Ishikawa (cell line): ENCODE measurements at regions not wholly inside any gene's neighbourhood (a gene's known extent, or its start where the extent isn't known, plus 50 kb on each side); places are given as distances from the start of the nearest gene placed in this dataset.

ENCODE experiments used
- CEBPB ChIP-seq: IDR thresholded peaks from 2 replicates; pipeline ENCODE4 v1.6.1; 2012
- CREB1 ChIP-seq: IDR thresholded peaks from 2 replicates; pipeline ENCODE4 v1.6.1; 2012; ENCODE audit warnings: low read depth
- EGR1 ChIP-seq: IDR thresholded peaks from 2 replicates; pipeline ENCODE4 v1.6.1; 2012
- EP300 ChIP-seq: IDR thresholded peaks from 2 replicates; pipeline ENCODE4 v1.6.1; 2012; ENCODE audit warnings: borderline replicate concordance
- FOXM1 ChIP-seq: IDR thresholded peaks from 2 replicates; pipeline ENCODE4 v1.6.1; 2012; ENCODE audit warnings: low read depth, borderline replicate concordance
- MAX ChIP-seq: IDR thresholded peaks from 2 replicates; pipeline ENCODE4 v1.6.1; 2012
- NFIC ChIP-seq: IDR thresholded peaks from 2 replicates; pipeline ENCODE4 v1.6.1; 2012
- RAD21 ChIP-seq: IDR thresholded peaks from 2 replicates; pipeline ENCODE4 v1.6.1; 2012; ENCODE audit warnings: low read depth
- REST ChIP-seq: IDR thresholded peaks from 2 replicates; pipeline ENCODE4 v1.6.1; 2012; ENCODE audit warnings: low read depth, mild to moderate bottlenecking
- TAF1 ChIP-seq: IDR thresholded peaks from 2 replicates; pipeline ENCODE4 v1.6.1; 2012; ENCODE audit warnings: low read depth, mild to moderate bottlenecking
- TCF12 ChIP-seq: IDR thresholded peaks from 2 replicates; pipeline ENCODE4 v1.6.1; 2012; ENCODE audit warnings: low read depth
- TEAD4 ChIP-seq: IDR thresholded peaks from 2 replicates; pipeline ENCODE4 v1.6.1; 2012
- USF1 ChIP-seq: IDR thresholded peaks from 2 replicates; pipeline ENCODE4 v1.6.1; 2012
- YY1 ChIP-seq: IDR thresholded peaks from 2 replicates; pipeline ENCODE4 v1.6.1; 2012; ENCODE audit warnings: low read depth
- ZBTB7A ChIP-seq: IDR thresholded peaks from 2 replicates; pipeline ENCODE4 v1.6.1; 2012; ENCODE audit warnings: low read depth

GRCh38 chr6:159360306-159360705, 191.1 kb downstream of the FNDC1 start:
- TF ChIP-seq CREB1 (no peak), ZBTB7A (no peak), CEBPB (no peak), NFIC (no peak), EGR1 (no peak), TCF12 (no peak), FOXM1 (no peak), TEAD4 (no peak), EP300 (no peak), MAX (no peak), TAF1 (no peak), USF1 (no peak)

- no peak for TF ChIP-seq RAD21
- TF ChIP-seq TEAD4, result no peak
- TF ChIP-seq EGR1, result no peak
- TF ChIP-seq TAF1, result no peak
- no peak for TF ChIP-seq CREB1
- no peak for TF ChIP-seq REST
- TF ChIP-seq YY1, result no peak
- no peak for TF ChIP-seq ZBTB7A
- TF ChIP-seq EP300, result no peak
- no peak for TF ChIP-seq USF1
- no peak for TF ChIP-seq MAX
- no peak for TF ChIP-seq NFIC
These were observed 190.5 kb downstream of the FNDC1 start for GRCh38 chr6:159359581-159360297.

- TF ChIP-seq CEBPB, result no peak
These were observed 189.4 kb downstream of the FNDC1 start for GRCh38 chr6:159358562-159358961.

- TF ChIP-seq EGR1 (no peak), YY1 (no peak), CEBPB (no peak), TAF1 (no peak), ZBTB7A (no peak), FOXM1 (no peak), TEAD4 (no peak), RAD21 (no peak)
These were observed 188.2 kb downstream of the FNDC1 start for GRCh38 chr6:159357211-159357915.

- TF ChIP-seq RAD21, result no peak
- no peak for TF ChIP-seq TCF12
- TF ChIP-seq FOXM1, result no peak
- TF ChIP-seq MAX, result no peak
- no peak for TF ChIP-seq TAF1
- no peak for TF ChIP-seq NFIC
- TF ChIP-seq EGR1, result no peak
- no peak for TF ChIP-seq CREB1
- no peak for TF ChIP-seq YY1
These were observed 184.0 kb downstream of the FNDC1 start for GRCh38 chr6:159353193-159353592.

- no peak for TF ChIP-seq TEAD4
- no peak for TF ChIP-seq ZBTB7A
- TF ChIP-seq USF1, result no peak
- no peak for TF ChIP-seq EGR1
- TF ChIP-seq TCF12, result no peak
- TF ChIP-seq RAD21, result no peak
- TF ChIP-seq NFIC, result no peak
- no peak for TF ChIP-seq REST
- no peak for TF ChIP-seq CREB1
- no peak for TF ChIP-seq YY1
- TF ChIP-seq EP300, result no peak
- TF ChIP-seq MAX, result no peak
These were observed 182.5 kb downstream of the FNDC1 start for GRCh38 chr6:159351707-159352106.
